Lung (tissue), 11 donors: ENCODE measurements at regions not wholly inside any gene's neighbourhood (a gene's known extent, or its start where the extent isn't known, plus 50 kb on each side); places are given as distances from the start of the nearest gene placed in this dataset.

Experiments used
- ATAC-seq: fragments of 200-7000 bp; cut with Tn5 transposase; one replicate; pipeline ENCODE4 v1.9.1; 2020; ENCODE audit warnings: moderate number of reproducible peaks; ENCODE audit not compliant: insufficient read depth, low FRiP score
- DNase-seq, 3 donors: peaks; one replicate each; pipeline ENCODE4 v3.0.0-alpha.2; 2013 to 2017
- H3K27ac ChIP-seq, 2 donors: one replicate each; pipeline ENCODE4 v1.5.1; 2013; ENCODE audit warnings: mild to moderate bottlenecking in 2 of 2, moderate library complexity in 2 of 2, control low read depth in 1 of 2, inconsistent platforms in 1 of 2, low read depth in 1 of 2, low read length in 1 of 2
- H3K27me3 ChIP-seq, 3 donors: one replicate each; pipeline ENCODE4 v1.5.1; 2013; ENCODE audit warnings: low read length in 2 of 3; ENCODE audit not compliant: control insufficient read depth in 3 of 3, insufficient read depth in 3 of 3
- H3K36me3 ChIP-seq, 4 donors: one replicate each; pipeline ENCODE4 v1.5.1; 2013; ENCODE audit warnings: low read length in 4 of 4, mild to moderate bottlenecking in 1 of 4, moderate library complexity in 1 of 4; ENCODE audit not compliant: control insufficient read depth in 4 of 4, insufficient read depth in 4 of 4
- H3K4me1 ChIP-seq, 5 donors: one replicate each; pipeline ENCODE4 v1.5.1; 2013; ENCODE audit warnings: low read length in 5 of 5, mild to moderate bottlenecking in 2 of 5, moderate library complexity in 1 of 5; ENCODE audit not compliant: control insufficient read depth in 5 of 5, insufficient read depth in 5 of 5
- H3K4me3 ChIP-seq: one replicate; pipeline ENCODE4 v1.5.1; 2013; ENCODE audit warnings: mild to moderate bottlenecking, control low read depth, moderate library complexity
- H3K9ac ChIP-seq, 2 donors: one replicate each; pipeline ENCODE4 v1.5.1; 2013; ENCODE audit warnings: low read length in 2 of 2, control low read depth in 1 of 2; ENCODE audit not compliant: insufficient read depth in 1 of 2
- H3K9me3 ChIP-seq, 4 donors: one replicate each; pipeline ENCODE4 v1.5.1; 2013; ENCODE audit warnings: low read length in 3 of 4, mild to moderate bottlenecking in 1 of 4, moderate library complexity in 1 of 4; ENCODE audit not compliant: control insufficient read depth in 4 of 4, insufficient read depth in 3 of 4
- WGBS, 2 donors: extraction: QIAGEN DNeasy Blood & Tissue Kit; methylation state at CpG; one replicate each; pipeline ENCODE4 v1.1.7; 2013; 5-methylcytosine and 5-hydroxymethylcytosine counted together
- TF ChIP-seq, protein P1 (sequence below): IDR thresholded peaks from 2 replicates; pipeline ENCODE4 v1.5.1; 2012; ENCODE audit warnings: mild to moderate bottlenecking; ENCODE audit errors: control extremely low read depth, extremely low read depth
- donor health status: control.
- donor health status: control.
- donor health status: Bipolar disorder and iron deficiency.
- donor health status: healthy.
- donor health status: DM: yes; HTN: yes; CAD: no.

DNA sequence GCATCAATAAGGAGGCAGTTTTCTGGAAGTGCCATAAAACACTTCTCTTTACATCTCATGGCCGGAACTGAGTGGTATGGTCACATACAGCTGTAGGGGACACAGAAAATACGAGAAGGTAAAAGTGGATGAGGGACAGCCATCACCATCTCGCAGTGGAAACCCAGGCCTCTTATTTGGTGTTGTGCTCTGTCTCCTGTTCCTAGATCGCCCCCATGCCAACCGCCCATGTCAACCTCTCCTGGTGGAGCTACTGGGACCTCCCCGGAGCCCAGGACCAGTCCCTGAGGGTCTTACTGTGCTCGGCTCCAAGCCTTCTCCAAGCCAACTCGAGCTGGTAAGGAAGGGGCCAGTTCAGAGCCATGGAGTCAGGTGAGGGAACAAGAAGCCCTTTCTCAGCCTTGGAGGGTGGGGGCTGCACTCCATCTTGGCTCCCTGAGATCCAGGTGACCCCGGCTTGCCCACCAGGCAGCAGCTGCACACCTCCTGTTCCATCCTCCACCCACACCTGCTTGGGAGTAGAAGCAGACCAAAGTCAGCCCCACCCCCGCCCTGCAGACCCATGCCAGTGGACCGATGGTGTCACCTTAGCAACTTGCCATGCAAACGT, 149.0 kb upstream of the CST7 start:
- no peak for ATAC-seq
- Histone ChIP-seq H3K27me3 (no peaks in the 10 kb centered on the region), H3K36me3 (no peaks in the 10 kb centered on the region), H3K9me3 (peaks cover 0 to 2% (median 0%) of the 10 kb centered on the region in 4 donors), H3K27ac (no peak overlapping the region), H3K4me3 (no peak overlapping the region), H3K4me1 (no peaks in the 10 kb centered on the region), H3K9ac (no peak overlapping the region)
- no peak for DNase-seq
- TF ChIP-seq, protein P1, sequence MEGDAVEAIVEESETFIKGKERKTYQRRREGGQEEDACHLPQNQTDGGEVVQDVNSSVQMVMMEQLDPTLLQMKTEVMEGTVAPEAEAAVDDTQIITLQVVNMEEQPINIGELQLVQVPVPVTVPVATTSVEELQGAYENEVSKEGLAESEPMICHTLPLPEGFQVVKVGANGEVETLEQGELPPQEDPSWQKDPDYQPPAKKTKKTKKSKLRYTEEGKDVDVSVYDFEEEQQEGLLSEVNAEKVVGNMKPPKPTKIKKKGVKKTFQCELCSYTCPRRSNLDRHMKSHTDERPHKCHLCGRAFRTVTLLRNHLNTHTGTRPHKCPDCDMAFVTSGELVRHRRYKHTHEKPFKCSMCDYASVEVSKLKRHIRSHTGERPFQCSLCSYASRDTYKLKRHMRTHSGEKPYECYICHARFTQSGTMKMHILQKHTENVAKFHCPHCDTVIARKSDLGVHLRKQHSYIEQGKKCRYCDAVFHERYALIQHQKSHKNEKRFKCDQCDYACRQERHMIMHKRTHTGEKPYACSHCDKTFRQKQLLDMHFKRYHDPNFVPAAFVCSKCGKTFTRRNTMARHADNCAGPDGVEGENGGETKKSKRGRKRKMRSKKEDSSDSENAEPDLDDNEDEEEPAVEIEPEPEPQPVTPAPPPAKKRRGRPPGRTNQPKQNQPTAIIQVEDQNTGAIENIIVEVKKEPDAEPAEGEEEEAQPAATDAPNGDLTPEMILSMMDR, result no peak
- 88 to 94% methylated on average over 12 of the region's 12 CpGs for WGBS, 2 donors

DNA sequence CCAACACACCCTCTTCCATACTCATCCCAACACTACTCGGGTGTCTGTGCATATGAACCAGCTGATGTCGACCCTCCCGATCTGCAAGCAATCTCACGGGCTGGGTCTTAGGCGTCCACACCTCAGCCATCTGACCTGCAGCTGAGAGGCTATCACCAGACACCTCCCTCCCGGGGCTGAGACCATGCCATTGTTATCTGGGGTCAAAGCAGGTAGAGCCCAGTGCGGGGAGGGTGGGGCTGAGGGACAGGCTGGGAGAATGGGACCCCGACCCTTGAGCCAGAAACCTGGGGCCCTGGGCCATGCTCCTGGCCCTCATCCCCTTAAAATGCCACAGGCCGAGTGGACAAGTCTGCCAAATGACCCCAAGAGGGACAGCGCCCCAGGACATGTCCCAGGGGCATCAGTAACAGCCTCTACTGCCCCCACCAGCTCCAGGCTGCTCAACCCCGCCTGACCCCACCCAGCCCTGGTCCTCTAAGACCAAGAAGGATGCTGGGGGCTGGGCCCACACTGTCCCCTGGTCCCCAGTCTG, 146.7 kb upstream of the CST7 start:
- no peak for DNase-seq
- WGBS, 2 donors, result 77 to 86% methylated on average over 11 of the region's 11 CpGs
- no peak overlapping the region for H3K9ac ChIP-seq
- no peak overlapping the region for H3K4me3 ChIP-seq
- no peaks in the 10 kb centered on the region for H3K27me3 ChIP-seq
- H3K27ac ChIP-seq, result no peak overlapping the region
- H3K9me3 ChIP-seq, result no peaks in the 10 kb centered on the region
- TF ChIP-seq, protein P1, result no peak
- H3K36me3 ChIP-seq, result no peaks in the 10 kb centered on the region
- H3K4me1 ChIP-seq, result peaks cover 0 to 7% (median 0%) of the 10 kb centered on the region in 5 donors
- no peak for ATAC-seq

DNA sequence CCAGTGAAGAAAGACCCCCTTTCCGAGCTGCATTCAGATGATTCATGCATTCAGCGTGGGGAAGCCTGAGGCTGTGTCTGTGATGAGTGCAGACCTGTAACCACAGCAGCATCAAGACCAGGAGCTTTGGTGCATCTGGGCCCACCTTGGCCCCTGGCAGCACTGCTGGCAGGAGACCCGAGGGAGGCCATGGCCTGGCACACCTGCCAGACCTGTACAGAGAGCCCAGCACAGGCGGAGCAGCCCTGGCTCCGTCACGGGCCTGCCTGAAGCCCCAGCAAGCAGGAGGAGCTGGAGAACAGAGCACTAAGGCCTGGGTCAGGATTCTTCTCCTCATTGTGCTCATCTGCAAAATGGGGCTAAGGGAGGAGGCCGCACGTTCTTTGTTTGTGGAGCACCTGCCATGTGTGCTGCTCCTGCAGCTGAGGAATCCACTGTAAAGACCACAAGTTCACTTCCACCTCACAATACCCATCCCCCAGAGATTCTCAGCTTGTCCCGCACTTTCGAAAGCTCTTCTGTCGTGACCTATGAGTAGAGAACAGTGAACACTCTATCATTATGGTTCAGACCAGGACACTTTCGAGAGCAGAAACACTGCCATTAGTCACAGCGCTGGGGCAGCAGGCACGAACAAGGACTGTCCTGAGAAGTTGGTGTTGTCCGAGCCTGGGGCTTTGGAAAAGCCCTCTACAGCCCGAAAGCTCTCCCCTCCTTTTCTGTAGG, 144.4 kb upstream of the CST7 start:
- DNase-seq, result no peak
- WGBS, 2 donors, result 90 to 92% methylated on average over 16 of the region's 16 CpGs
- Histone ChIP-seq H3K4me1 (peaks cover 0 to 7% (median 0%) of the 10 kb centered on the region in 5 donors), H3K27me3 (no peaks in the 10 kb centered on the region), H3K9me3 (peaks cover 0 to 2% (median 0%) of the 10 kb centered on the region in 4 donors), H3K27ac (no peak overlapping the region), H3K36me3 (no peaks in the 10 kb centered on the region), H3K4me3 (no peak overlapping the region), H3K9ac (no peak overlapping the region)
- ATAC-seq, result no peak
- TF ChIP-seq, protein P1, result no peak
